Activated T-cell treated with anti-CD3 and anti-CD28 coated beads, Interleukin-2, amount 50 U/mL, for 72 hours (primary cell): ENCODE measurements at regions not wholly inside any gene's neighbourhood (a gene's known extent, or its start where the extent isn't known, plus 50 kb on each side); places are given as distances from the start of the nearest gene placed in this dataset.
"Not testable (repeated sequence)": the region's sequence is repeated elsewhere in the genome, so short reads cannot be mapped to it uniquely, and the experiment has no call there.

Source experiments
- ATAC-seq, 2 donors: fragments of 150-1000 bp; cut with Tn5 transposase; replicated peaks in 1 of 2; 2 replicates each; pipeline ENCODE4 v1.10.0; 2021; ENCODE audit warnings: moderate library complexity in 2 of 2, mild to moderate bottlenecking in 1 of 2
- DNase-seq, 2 donors: peaks; one replicate each; pipeline ENCODE4 v3.0.0; 2021 to 2022; ENCODE audit warnings: mixed read lengths in 1 of 2
- H3K27ac Mint-ChIP-seq: one replicate; pipeline ENCODE4 v1.8.0; 2022; ENCODE audit warnings: mild to moderate bottlenecking, moderate library complexity, mixed read lengths
- H3K27me3 Mint-ChIP-seq: one replicate; pipeline ENCODE4 v1.8.0; 2022; ENCODE audit warnings: low read depth, mixed read lengths
- H3K36me3 Mint-ChIP-seq, 2 donors: one replicate each; pipeline ENCODE4 v1.8.0; 2022; ENCODE audit warnings: mixed read lengths in 2 of 2, mild to moderate bottlenecking in 1 of 2; ENCODE audit not compliant: insufficient read depth in 2 of 2
- H3K4me1 Mint-ChIP-seq: one replicate; pipeline ENCODE4 v1.8.0; 2022; ENCODE audit warnings: low read depth, mixed read lengths
- H3K4me3 Mint-ChIP-seq, 2 donors: one replicate each; pipeline ENCODE4 v1.8.0; 2022; ENCODE audit warnings: mild to moderate bottlenecking in 2 of 2, mixed read lengths in 2 of 2, moderate library complexity in 2 of 2
- H3K9me3 Mint-ChIP-seq, 2 donors: one replicate each; pipeline ENCODE4 v1.8.0; 2022; ENCODE audit warnings: mixed read lengths in 2 of 2

DNA sequence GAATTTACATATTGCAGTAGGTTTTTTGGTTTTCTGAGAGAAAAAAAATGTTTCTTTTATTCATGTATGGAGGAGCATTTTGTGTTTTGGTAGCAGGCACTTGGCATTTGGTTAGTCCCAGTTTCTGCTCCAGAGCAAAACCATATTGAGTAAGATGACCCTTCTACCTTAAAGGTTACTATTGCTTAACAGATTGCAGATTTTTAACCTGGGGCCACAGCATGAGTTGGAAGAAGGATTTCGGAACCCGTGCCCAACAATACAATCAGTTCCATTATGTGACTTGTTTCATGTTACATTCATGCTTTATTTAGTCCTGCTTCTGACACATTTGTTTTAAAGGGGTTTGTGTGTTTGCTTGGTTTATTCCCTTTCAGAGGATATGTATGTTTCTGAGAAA, 496.3 kb downstream of the TFAP2B start:
- Mint-ChIP-seq H3K36me3 (no peaks in the 10 kb centered on the region), H3K27me3 (no peaks in the 10 kb centered on the region), H3K9me3 (no peaks in the 10 kb centered on the region), H3K4me1 (no peaks in the 10 kb centered on the region), H3K4me3 (no peak overlapping the region), H3K27ac (no peak overlapping the region)
- ATAC-seq (no peak), DNase-seq (no peak)

DNA sequence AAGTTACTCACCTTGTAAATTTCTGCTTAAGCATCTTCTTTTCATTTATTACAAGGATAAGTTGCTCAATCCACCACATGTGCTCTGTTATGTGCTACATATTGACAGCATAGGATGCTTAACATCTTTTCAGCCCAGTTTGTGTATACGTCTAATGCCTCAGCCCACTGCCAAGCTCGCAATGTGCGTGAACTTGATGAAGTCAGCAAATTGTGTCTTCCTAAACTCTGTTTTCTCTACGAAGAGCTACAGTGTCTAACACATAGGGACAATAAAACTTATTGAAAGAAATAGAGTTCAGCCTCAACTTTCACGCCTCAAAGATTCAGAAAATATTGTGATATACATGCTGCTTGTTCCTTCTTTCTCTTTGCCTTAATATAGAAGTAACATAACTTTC, 500.0 kb downstream of the TFAP2B start:
- no peak for DNase-seq
- Mint-ChIP-seq H3K27ac (no peak overlapping the region), H3K4me3 (no peak overlapping the region), H3K4me1 (no peaks in the 10 kb centered on the region), H3K36me3 (no peaks in the 10 kb centered on the region), H3K9me3 (peaks cover 6 to 8% of the 10 kb centered on the region in 2 donors), H3K27me3 (no peaks in the 10 kb centered on the region)
- ATAC-seq = no peak

DNA sequence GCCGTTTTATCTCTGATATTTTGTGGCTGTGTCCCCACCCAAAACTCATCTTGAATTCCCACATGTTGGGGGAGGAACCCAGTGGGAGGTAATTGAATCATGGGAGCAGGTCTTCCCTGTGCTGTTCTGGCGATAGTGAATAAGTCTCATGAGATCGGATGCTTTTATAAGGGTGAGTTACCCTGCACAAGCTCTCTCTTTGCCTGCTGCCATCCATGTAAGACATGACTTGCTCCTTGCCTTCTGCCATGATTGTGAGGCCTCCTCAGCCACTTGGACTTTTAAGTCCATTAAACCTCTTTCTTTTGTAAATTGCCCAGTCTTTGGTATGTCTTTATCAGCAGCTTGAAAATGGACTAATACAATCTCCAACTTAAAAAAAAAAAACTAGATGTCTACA, 502.8 kb downstream of the TFAP2B start:
- H3K27ac Mint-ChIP-seq, H3K9me3 Mint-ChIP-seq, H3K36me3 Mint-ChIP-seq, H3K27me3 Mint-ChIP-seq, ATAC-seq, DNase-seq, H3K4me1 Mint-ChIP-seq, H3K4me3 Mint-ChIP-seq: not testable (repeated sequence)

DNA sequence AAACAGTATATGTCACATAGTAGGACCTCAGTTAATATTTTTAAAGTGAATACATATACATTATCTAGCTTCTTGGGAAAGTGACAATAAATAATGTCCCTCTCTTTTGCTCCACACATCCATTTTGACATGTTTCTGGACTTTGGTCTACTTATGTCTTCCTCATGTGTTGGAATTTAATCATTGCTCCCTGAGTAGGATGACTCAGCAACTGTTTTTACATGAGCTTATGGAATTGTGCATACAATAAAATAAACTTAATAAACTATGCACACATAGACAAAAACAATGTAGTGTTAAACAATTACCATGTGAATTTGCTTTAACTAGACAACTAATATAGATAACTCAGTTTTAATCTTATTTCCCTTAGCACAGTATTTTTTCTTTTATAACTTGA, 503.8 kb downstream of the TFAP2B start:
- Mint-ChIP-seq H3K27ac (no peak overlapping the region), H3K4me3 (no peak overlapping the region), H3K9me3 (peaks cover 6 to 8% of the 10 kb centered on the region in 2 donors), H3K4me1 (no peaks in the 10 kb centered on the region), H3K36me3 (no peaks in the 10 kb centered on the region), H3K27me3 (no peaks in the 10 kb centered on the region)
- ATAC-seq (no peak), DNase-seq (no peak)

DNA sequence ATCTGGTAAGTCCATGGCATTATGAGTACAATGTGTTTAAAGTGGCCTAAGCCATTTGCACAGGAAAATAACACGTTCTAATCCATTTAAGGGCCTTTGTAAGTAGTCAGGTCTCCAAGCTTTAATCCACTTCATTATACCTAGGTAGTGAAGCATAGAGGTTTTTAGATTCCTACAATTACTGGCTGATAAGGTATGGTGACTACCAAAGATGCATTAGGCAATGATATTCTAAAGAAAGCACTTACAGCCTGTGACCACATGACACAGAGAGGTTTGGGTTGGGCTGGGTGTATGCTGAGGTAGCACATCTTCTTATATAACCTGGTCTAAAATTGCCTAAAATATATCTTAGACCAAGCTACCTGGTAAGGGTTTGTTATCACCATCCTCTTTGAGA, 504.4 kb downstream of the TFAP2B start:
- H3K36me3 Mint-ChIP-seq = no peaks in the 10 kb centered on the region
- no peaks in the 10 kb centered on the region for H3K4me1 Mint-ChIP-seq
- ATAC-seq (no peak), DNase-seq (no peak)
- H3K9me3 Mint-ChIP-seq = peaks cover 6 to 8% of the 10 kb centered on the region in 2 donors
- no peak overlapping the region for H3K4me3 Mint-ChIP-seq
- H3K27ac Mint-ChIP-seq = no peak overlapping the region
- H3K27me3 Mint-ChIP-seq = no peaks in the 10 kb centered on the region

DNA sequence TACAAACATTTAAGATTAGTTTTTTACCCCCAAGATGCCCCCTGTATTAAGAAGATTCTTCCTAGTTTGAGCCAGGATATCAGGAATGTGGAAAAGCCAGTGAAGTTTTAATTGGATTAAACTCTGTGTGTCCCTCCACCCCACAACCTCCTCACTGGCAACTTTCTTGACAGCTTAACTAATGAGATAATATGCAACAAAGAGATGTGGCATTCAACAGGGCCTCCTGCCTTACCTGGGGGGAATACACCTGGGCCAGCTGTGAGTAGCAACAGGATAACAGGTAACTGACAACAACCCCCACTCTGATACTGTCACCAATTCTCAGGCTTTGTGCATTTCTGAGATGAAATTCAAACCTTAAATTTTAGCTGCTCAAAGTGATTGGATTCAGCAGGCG, 512.3 kb downstream of the TFAP2B start:
- DNase-seq (no peak), ATAC-seq (no peak)
- no peak overlapping the region for H3K4me3 Mint-ChIP-seq
- H3K27me3 Mint-ChIP-seq = no peaks in the 10 kb centered on the region
- H3K9me3 Mint-ChIP-seq = peaks cover 2% of the 10 kb centered on the region in 2 donors
- H3K36me3 Mint-ChIP-seq = no peaks in the 10 kb centered on the region
- no peak overlapping the region for H3K27ac Mint-ChIP-seq
- no peaks in the 10 kb centered on the region for H3K4me1 Mint-ChIP-seq

DNA sequence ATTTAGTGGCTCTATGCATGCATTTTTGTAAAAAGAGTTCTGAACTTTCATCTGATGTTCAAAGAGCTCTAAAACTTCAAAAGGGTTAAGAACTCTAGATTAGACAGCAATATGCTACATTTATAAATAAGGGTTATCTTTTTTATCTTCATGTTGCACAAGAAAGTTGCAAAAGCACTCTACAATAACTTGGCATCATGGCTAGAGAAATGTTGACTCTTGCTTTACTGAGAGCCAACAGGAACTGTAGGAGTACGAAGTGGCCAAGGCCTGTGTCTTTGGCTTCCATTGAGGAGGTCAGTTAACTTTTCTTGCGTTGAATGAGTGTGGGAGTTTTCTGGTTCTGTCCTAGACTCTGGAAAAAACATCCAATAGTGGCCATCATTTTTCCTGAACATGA, 516.9 kb downstream of the TFAP2B start:
- no peak overlapping the region for H3K4me3 Mint-ChIP-seq
- no peak for ATAC-seq
- H3K27me3 Mint-ChIP-seq = no peaks in the 10 kb centered on the region
- H3K9me3 Mint-ChIP-seq = peaks cover 2% of the 10 kb centered on the region in 2 donors
- DNase-seq = no peak
- no peak overlapping the region for H3K27ac Mint-ChIP-seq
- no peaks in the 10 kb centered on the region for H3K36me3 Mint-ChIP-seq
- no peaks in the 10 kb centered on the region for H3K4me1 Mint-ChIP-seq

DNA sequence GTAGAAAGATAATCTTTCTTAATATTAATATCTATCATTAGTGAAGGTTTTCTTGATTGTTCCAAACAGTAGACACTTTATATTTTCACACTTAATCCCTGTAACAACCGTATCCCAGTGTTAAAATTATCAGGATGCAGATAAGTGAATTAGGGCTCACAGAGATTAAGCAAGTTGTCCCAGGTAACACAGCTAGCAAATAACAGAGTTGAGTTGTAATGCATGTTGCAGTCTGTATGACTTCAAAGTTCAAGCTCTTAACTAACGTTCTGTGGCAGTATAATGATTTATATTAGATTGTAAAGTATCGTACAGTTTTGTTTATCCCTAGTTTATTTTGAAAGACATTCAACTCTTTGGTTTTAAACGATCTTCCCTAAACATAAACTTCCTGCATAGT, 517.5 kb downstream of the TFAP2B start:
- no peak for ATAC-seq

DNA sequence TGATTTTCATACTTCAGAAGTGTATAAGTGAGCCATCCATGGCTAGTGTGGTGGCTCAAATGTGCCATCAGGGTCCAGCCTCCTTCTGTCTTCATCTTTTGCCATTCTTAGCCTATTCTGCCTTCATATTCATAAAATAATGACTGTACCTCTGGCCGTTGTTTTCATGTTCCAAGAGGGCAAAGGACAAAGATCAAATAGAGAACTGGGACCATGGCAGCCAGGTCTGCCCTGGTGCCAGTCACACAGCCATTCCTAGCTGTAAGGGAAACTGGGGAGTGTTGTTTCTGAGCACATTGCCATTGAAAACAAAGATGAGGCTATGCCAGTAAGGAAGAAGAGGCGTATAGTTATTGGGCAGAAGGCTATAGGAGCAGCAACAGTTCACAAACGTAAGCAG, 518.6 kb downstream of the TFAP2B start:
- Mint-ChIP-seq H3K4me3 (no peak overlapping the region), H3K9me3 (peaks cover 0 to 5% of the 10 kb centered on the region in 2 donors), H3K27ac (no peak overlapping the region), H3K27me3 (no peaks in the 10 kb centered on the region), H3K4me1 (no peaks in the 10 kb centered on the region), H3K36me3 (no peaks in the 10 kb centered on the region)
- DNase-seq (no peak), ATAC-seq (no peak)

More for the DNA sequence above, 517.5 kb downstream of the TFAP2B start:
- no peak overlapping the region for H3K27ac Mint-ChIP-seq
- peaks cover 2 to 5% of the 10 kb centered on the region in 2 donors for H3K9me3 Mint-ChIP-seq
- no peaks in the 10 kb centered on the region for H3K27me3 Mint-ChIP-seq
- H3K4me3 Mint-ChIP-seq = no peak overlapping the region
- H3K4me1 Mint-ChIP-seq = no peaks in the 10 kb centered on the region
- no peak for DNase-seq
- no peaks in the 10 kb centered on the region for H3K36me3 Mint-ChIP-seq

DNA sequence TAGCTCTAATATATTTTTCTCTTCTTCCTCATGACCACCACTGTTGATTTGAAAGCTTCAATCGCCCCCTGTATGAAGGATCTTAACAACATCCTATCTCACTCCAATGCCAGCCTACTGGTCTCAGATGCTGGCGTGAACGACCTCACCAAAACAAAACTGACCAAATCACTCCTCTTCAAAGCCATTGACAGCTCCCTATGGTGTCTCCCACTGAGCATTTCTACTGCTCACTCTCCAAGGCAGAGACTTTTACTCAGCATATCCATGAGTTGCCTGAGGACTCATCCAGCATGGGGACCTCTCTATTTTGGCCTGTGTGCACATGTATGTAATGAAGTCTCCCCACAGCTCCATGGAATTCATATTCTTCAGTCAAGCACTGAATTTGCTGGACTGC, 520.4 kb downstream of the TFAP2B start:
- H3K4me1 Mint-ChIP-seq = no peaks in the 10 kb centered on the region
- H3K4me3 Mint-ChIP-seq = no peak overlapping the region
- H3K9me3 Mint-ChIP-seq = peaks cover 0 to 4% of the 10 kb centered on the region in 2 donors
- no peak for ATAC-seq
- no peak for DNase-seq
- H3K36me3 Mint-ChIP-seq = no peaks in the 10 kb centered on the region
- H3K27me3 Mint-ChIP-seq = no peaks in the 10 kb centered on the region
- no peak overlapping the region for H3K27ac Mint-ChIP-seq

DNA sequence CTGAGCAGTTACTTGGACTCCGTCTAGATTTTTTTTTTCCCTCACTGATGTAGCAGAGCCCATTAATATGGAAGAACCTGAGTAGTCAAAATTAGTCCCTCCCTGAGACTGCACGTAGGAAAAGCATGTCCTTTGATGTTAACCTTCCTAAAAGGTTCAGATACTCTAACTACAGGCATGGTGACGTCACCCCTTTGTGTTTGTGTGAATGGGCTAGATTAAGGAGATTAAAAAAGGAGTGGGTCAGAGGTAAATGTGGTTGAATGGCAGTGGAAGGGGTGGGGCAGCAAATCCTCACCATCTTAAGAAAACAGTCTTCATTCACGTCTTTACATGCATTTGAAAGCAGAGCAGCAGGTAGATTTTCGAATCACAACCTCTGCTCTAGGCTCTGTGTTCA, 521.1 kb downstream of the TFAP2B start:
- no peaks in the 10 kb centered on the region for H3K4me1 Mint-ChIP-seq

DNA sequence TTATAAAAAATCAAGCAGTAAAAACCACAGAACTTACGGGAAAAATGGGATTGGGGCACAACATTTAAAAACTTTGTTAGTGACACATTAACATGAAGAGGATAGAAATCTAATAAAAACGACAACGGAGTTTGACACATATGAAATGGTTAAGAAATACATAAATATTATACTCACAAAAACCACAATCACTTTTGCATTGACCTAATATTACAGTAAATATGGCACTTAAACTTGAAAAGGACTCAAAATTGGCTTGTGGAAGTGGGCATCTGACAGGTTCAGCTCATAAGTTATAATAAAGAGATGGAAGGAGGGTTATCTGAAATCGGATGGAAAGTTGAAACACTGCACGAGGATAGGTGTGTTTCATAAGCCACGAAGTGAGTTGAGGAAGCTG, 523.7 kb downstream of the TFAP2B start:
- ATAC-seq (no peak), DNase-seq (no peak)
- no peak overlapping the region for H3K27ac Mint-ChIP-seq
- no peaks in the 10 kb centered on the region for H3K4me1 Mint-ChIP-seq
- no peak overlapping the region for H3K4me3 Mint-ChIP-seq
- peaks cover 0 to 2% of the 10 kb centered on the region in 2 donors for H3K36me3 Mint-ChIP-seq
- H3K9me3 Mint-ChIP-seq = peaks cover 5 to 8% of the 10 kb centered on the region in 2 donors
- no peaks in the 10 kb centered on the region for H3K27me3 Mint-ChIP-seq

More for the DNA sequence above, 521.1 kb downstream of the TFAP2B start:
- ATAC-seq = no peak
- Mint-ChIP-seq H3K9me3 (peaks cover 0 to 4% of the 10 kb centered on the region in 2 donors), H3K36me3 (no peaks in the 10 kb centered on the region), H3K27me3 (no peaks in the 10 kb centered on the region), H3K4me3 (no peak overlapping the region), H3K27ac (no peak overlapping the region)
- no peak for DNase-seq

DNA sequence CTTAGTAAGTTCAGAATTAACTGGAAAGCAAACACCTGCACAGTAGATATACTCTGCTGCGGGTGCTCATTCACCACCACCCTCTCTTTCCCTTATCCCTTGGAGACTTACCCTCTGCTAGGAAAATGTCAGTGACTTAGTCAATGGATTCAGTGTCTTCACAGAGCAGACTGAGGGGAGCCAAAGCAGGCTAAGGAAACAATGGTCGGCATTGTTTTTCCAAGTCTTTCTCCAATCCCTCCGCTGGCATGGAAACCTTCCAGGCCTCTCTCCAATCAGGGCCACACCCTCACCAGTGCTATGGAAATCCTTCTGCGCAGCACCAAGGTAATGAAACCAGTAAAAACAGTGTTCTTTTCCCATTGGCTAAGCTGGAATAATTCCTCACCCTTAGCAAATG, 531.2 kb downstream of the TFAP2B start:
- no peak overlapping the region for H3K4me3 Mint-ChIP-seq
- no peaks in the 10 kb centered on the region for H3K27me3 Mint-ChIP-seq
- H3K36me3 Mint-ChIP-seq = peaks cover 0 to 2% of the 10 kb centered on the region in 2 donors
- H3K9me3 Mint-ChIP-seq = peaks cover 8 to 10% of the 10 kb centered on the region in 2 donors
- ATAC-seq (no peak), DNase-seq (no peak)
- no peak overlapping the region for H3K27ac Mint-ChIP-seq
- no peaks in the 10 kb centered on the region for H3K4me1 Mint-ChIP-seq

DNA sequence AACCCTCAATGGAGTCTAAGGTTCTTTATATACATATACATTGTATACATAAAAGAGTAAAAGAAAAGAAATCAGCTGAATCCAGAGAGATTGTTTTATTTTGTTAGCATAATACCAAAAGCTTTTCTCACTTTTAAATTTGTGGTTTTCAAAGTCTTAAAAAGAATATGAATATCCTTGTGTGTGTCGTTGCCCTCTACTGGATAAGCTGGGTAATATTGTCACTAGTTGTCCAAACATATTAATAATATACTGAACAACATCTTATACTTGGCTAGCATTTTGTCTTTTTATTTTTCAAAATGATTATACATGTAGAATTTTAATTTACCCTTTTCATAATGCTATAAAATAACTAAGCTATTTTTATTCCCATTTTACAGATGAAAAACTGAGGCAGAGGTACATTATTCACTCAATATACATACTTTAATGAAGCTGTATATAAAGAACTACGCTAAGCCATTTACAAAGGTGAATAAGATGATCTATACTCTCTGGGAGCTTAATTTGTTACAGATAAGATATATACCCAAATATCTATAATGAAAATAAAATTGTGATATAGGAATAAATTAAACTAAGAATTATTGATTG, 531.7 kb downstream of the TFAP2B start:
- ATAC-seq = no peak
- Mint-ChIP-seq H3K27me3 (no peaks in the 10 kb centered on the region), H3K36me3 (peaks cover 0 to 2% of the 10 kb centered on the region in 2 donors), H3K9me3 (peaks cover 8 to 10% of the 10 kb centered on the region in 2 donors), H3K4me1 (no peaks in the 10 kb centered on the region), H3K27ac (no peak overlapping the region), H3K4me3 (no peak overlapping the region)
- no peak for DNase-seq
